ENCODE measurements at regions not wholly inside any gene's neighbourhood (a gene's known extent, or its start where the extent isn't known, plus 50 kb on each side); places are given as distances from the start of the nearest gene placed in this dataset.

- Histone ChIP-seq H3K4me1 (no peaks in the 10 kb centered on the region), H3K27ac (no peak overlapping the region), H3K9me3 (no peaks in the 10 kb centered on the region), H3K36me3 (ENCODE audit: low read depth, missing control alignments) (no peaks in the 10 kb centered on the region), H3K27me3 (no peaks in the 10 kb centered on the region), H3K4me3 (no peak overlapping the region)
- no peak for DNase-seq
- WGBS, 2 donors = 86 to 93% methylated on average over 6 of the region's 6 CpGs
- intact Hi-C loops (cut with DNase I; ENCODE audit: low total_unique reads) = no loop called here
- TF ChIP-seq CTCF (IDR thresholded peaks at IDR 0.05) (no peak), POLR2A (IDR thresholded peaks at IDR 0.05) (no peak)
Measured at GRCh38 chr18:75526038-75526437, 98.5 kb upstream of the SMIM21 start.

- 90 to 91% methylated on average over 7 of the region's 7 CpGs for WGBS, 2 donors
- intact Hi-C loops (cut with DNase I; ENCODE audit: low total_unique reads) = no loop called here
- Histone ChIP-seq H3K4me1 (no peaks in the 10 kb centered on the region), H3K36me3 (ENCODE audit: low read depth, missing control alignments) (no peaks in the 10 kb centered on the region), H3K4me3 (no peak overlapping the region), H3K9me3 (no peaks in the 10 kb centered on the region), H3K27ac (no peak overlapping the region), H3K27me3 (no peaks in the 10 kb centered on the region)
- DNase-seq = no peak
- no peak for TF ChIP-seq CTCF (IDR thresholded peaks at IDR 0.05)
- TF ChIP-seq POLR2A (IDR thresholded peaks at IDR 0.05) = no peak
Measured at GRCh38 chr18:75525331-75525730, 97.8 kb upstream of the SMIM21 start.

- intact Hi-C loops (cut with DNase I; ENCODE audit: low total_unique reads) = no loop called here
- TF ChIP-seq CTCF (IDR thresholded peaks at IDR 0.05) = no peak
- TF ChIP-seq POLR2A (IDR thresholded peaks at IDR 0.05) = no peak
- Histone ChIP-seq H3K27ac (no peak overlapping the region), H3K9me3 (no peaks in the 10 kb centered on the region), H3K27me3 (no peaks in the 10 kb centered on the region), H3K4me1 (no peaks in the 10 kb centered on the region), H3K4me3 (no peak overlapping the region), H3K36me3 (ENCODE audit: low read depth, missing control alignments) (no peaks in the 10 kb centered on the region)
- WGBS, 2 donors = 81 to 96% methylated on average over 6 to 7 of the region's 7 CpGs
- DNase-seq = no peak
Measured at GRCh38 chr18:75524841-75525240, 97.3 kb upstream of the SMIM21 start.

GRCh38 chr18:75524181-75524580 lies 96.7 kb upstream of the SMIM21 start:
- Histone ChIP-seq H3K9me3 (no peaks in the 10 kb centered on the region), H3K4me1 (no peaks in the 10 kb centered on the region), H3K36me3 (ENCODE audit: low read depth, missing control alignments) (no peaks in the 10 kb centered on the region), H3K27me3 (no peaks in the 10 kb centered on the region), H3K4me3 (no peak overlapping the region), H3K27ac (no peak overlapping the region)
- intact Hi-C loops (cut with DNase I; ENCODE audit: low total_unique reads) = no loop called here
- TF ChIP-seq POLR2A (IDR thresholded peaks at IDR 0.05) = no peak
- no peak for TF ChIP-seq CTCF (IDR thresholded peaks at IDR 0.05)
- WGBS, 2 donors = 94 to 97% methylated on average over 8 of the region's 8 CpGs
- DNase-seq = no peak

- Histone ChIP-seq H3K27ac (no peak overlapping the region), H3K9me3 (no peaks in the 10 kb centered on the region), H3K4me3 (no peak overlapping the region), H3K4me1 (no peaks in the 10 kb centered on the region), H3K36me3 (ENCODE audit: low read depth, missing control alignments) (no peaks in the 10 kb centered on the region), H3K27me3 (no peaks in the 10 kb centered on the region)
- 59 to 75% methylated on average over 12 of the region's 12 CpGs for WGBS, 2 donors
- TF ChIP-seq POLR2A (IDR thresholded peaks at IDR 0.05) (no peak), CTCF (IDR thresholded peaks at IDR 0.05) (no peak)
- DNase-seq = no peak
- intact Hi-C loops (cut with DNase I; ENCODE audit: low total_unique reads) = no loop called here
Measured at GRCh38 chr18:75521816-75522215, 94.3 kb upstream of the SMIM21 start.
